GM12892 (cell line): ENCODE measurements at regions not wholly inside any gene's neighbourhood (a gene's known extent, or its start where the extent isn't known, plus 50 kb on each side); places are given as distances from the start of the nearest gene placed in this dataset.
"Not testable (repeated sequence)": the region's sequence is repeated elsewhere in the genome, so short reads cannot be mapped to it uniquely, and the experiment has no call there.

Source experiments
- DNase-seq: peaks from one replicate; pipeline ENCODE4 v3.0.0; 2011; ENCODE audit not compliant: insufficient read length
- FAIRE-seq: peaks from 2 replicates; lab custom pipeline; 2011; peaks lifted over from hg19 to GRCh38; lab: Jason Lieb, UNC
- POLR2A ChIP-seq: IDR thresholded peaks from 2 replicates; pipeline ENCODE4 v1.6.1; 2011; ENCODE audit warnings: low read depth, low read length, control low read depth
- POLR2AphosphoS5 ChIP-seq: IDR thresholded peaks from 2 replicates; pipeline ENCODE4 v1.6.1; 2011; ENCODE audit warnings: low read depth, low read length, control low read depth
- TAF1 ChIP-seq: IDR thresholded peaks from 2 replicates; pipeline ENCODE4 v1.6.1; 2011; ENCODE audit warnings: low read depth, mild to moderate bottlenecking, control low read depth, low read length, borderline replicate concordance

GRCh38 chr6:74408844-74409243 lies 712.8 kb downstream of the CD109 start:
- TF ChIP-seq POLR2A (no peak), POLR2AphosphoS5 (no peak)
- DNase-seq: no peak
- FAIRE-seq: no peak

DNA sequence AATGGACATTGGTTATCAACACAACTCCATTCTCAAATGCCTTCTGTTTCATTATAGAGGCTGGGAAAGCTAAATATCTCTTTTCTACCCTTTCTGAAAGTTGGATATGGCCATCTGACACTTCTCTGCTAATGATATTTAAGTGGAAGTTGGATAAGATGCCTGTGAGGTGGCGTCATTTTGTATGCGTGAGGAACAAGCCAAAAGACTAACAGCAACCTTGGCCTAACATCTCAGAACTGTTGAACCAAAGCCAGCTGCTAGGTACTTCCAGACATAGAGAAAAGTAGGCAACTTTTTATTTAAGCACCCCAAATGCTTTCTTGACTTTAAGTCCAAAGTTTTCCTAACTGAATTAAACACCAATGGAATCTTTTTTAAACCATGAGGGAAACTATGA lies 708.4 kb downstream of the CD109 start:
- FAIRE-seq (no peak), DNase-seq (no peak)
- TF ChIP-seq TAF1 (no peak), POLR2A (no peak), POLR2AphosphoS5 (no peak)

GRCh38 chr6:74402781-74403180 lies 706.8 kb downstream of the CD109 start:
- FAIRE-seq (no peak), DNase-seq (no peak)
- TF ChIP-seq TAF1 (no peak), POLR2AphosphoS5 (no peak), POLR2A (no peak)

- DNase-seq, FAIRE-seq: not testable (repeated sequence)
Observed at GRCh38 chr6:74378437-74378836, 682.4 kb downstream of the CD109 start.

- no peak for FAIRE-seq
- no peak for DNase-seq
- TF ChIP-seq POLR2AphosphoS5 (no peak), POLR2A (no peak), TAF1 (no peak)
Observed at GRCh38 chr6:74369556-74369993, 673.6 kb downstream of the CD109 start.

DNA sequence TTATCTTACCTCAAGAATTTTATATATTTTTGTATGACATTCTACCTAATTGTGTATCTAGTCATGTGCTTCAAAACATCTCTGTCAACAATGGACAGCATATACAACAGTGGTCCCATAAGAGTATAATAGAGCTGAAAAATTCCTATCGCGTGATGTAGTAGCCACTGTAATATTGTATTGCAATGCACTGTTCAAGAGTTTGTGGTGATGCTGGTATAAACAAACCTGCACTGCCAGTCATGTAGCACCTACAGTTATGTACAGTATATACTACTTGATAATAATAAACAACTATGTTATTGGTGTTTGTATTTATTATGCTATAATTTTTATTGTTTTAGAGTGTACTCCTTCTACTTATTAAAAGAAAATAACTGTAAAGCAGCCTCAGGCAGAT lies 672.7 kb downstream of the CD109 start:
- no peak for FAIRE-seq
- no peak for DNase-seq
- TF ChIP-seq POLR2A (no peak), POLR2AphosphoS5 (no peak)

- TF ChIP-seq TAF1 (no peak), POLR2AphosphoS5 (no peak), POLR2A (no peak)
- FAIRE-seq: no peak
- DNase-seq: no peak
Observed at GRCh38 chr6:74366634-74367033, 670.6 kb downstream of the CD109 start.

DNA sequence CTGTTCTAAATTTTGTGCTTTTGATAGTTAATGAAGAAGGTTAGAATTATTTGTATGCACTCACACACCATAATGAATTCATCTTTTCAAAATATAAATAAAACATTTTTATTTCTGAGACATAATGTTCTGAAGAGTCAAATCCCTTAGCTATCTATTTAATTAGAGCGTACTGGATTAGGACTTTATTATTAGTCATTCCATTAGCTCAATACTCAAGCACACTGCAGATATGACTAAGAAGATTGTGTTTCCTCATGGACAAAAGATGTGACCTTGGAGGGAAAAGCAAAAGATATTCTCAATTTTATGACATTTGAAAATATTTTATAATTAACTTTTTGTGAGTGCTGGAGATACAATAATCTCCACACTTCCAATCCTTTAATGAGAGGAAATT lies 666.4 kb downstream of the CD109 start:
- no peak for FAIRE-seq
- no peak for DNase-seq
- TF ChIP-seq POLR2AphosphoS5 (no peak), POLR2A (no peak), TAF1 (no peak)

GRCh38 chr6:74357321-74357720 lies 661.3 kb downstream of the CD109 start:
- DNase-seq: no peak
- TF ChIP-seq TAF1: no peak
- TF ChIP-seq POLR2A: no peak
- no peak for TF ChIP-seq POLR2AphosphoS5
- no peak for FAIRE-seq

DNA sequence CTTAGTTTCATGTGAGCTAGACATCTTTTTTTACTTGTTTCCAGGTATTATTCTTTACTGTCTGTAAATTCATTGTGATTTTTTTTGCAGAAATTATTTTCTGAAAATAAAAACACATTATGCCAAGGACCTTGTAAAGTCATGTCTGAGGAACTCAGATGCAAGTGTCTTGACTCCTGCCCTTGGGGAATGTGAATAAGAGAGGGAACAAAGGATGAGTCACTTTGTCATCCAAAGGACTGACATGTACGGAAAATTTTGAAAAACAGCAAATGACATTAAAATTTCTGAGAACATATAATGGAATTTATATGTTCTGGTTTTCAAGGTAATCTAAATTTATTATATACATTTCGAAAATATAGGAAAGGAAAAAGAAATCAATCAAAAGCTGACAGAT lies 660.4 kb downstream of the CD109 start:
- DNase-seq (no peak), FAIRE-seq (no peak)
- TF ChIP-seq POLR2A: no peak
- TF ChIP-seq TAF1: no peak
- no peak for TF ChIP-seq POLR2AphosphoS5

DNA sequence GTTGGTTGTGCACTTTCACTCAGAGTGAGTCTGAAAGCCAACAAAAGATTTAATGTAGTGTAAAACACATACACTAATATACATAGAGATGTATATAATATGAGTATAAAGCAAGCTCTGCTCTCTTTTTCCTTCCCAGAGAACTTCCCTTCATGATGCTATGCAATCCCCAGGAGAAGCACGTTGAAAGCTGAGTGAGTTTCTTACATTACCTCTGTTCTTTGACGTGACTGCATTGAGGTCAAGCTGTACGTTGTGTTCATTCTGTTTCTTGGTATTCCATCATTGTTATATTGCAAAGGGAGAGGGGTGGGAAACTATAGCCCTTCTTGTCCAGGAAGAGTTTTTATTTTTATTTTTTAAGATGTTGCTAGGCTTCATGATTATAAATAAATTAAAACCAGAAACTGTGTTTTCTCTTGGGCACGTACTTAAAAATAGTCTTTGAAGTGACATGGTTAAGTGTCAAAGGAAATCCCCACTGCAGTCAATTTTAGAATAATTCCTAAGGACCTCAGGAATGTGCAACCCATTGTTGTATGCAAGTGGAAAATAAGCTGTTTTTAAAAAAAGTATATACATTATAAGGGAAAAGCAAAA lies 651.0 kb downstream of the CD109 start:
- DNase-seq (no peak), FAIRE-seq (no peak)
- TF ChIP-seq POLR2A (no peak), TAF1 (no peak), POLR2AphosphoS5 (no peak)

DNA sequence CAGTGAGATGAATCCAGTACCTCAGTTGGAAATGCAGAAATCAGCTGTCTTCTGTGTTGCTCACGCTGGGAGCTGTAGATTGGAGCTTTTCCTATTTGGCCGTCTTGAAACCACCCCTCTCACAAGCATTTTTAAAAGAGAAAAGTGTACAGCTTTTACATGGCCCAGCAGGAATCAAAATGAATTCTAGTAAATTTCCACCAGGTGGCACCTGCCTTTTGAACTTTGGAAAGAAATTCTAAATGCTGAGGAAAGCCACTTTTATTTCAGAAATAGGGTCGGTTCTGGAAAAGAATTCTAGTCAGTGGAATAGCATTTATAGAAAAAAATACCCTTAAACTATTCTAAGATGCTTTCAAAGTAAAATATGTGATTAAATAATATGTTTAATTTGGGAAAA lies 647.8 kb downstream of the CD109 start:
- DNase-seq (no peak), FAIRE-seq (no peak)
- TF ChIP-seq POLR2A (no peak), TAF1 (no peak), POLR2AphosphoS5 (no peak)

DNA sequence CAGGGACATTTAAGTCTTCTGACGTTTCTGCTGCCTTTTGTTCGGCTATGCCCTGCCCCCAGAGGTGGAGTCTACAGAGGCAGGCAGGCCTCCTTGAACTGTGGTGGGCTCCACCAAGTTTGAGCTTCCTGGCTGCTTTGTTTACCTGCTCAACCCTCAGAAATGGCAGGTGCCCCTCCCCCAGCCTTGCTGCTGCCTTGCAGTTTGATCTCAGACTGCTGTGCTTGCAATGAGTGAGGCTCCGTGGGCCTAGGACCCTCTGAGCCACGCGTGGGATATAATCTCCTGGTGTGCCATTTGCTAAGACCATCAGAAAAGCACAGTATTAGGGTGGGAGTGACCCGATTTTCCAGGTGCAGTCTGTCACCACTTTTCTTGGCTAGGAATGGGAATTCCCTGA lies 647.3 kb downstream of the CD109 start:
- DNase-seq: not testable (repeated sequence)

More for the DNA sequence above, 647.3 kb downstream of the CD109 start:
- not testable (repeated sequence) for FAIRE-seq
